ENCODE measurements at regions not wholly inside any gene's neighbourhood (a gene's known extent, or its start where the extent isn't known, plus 50 kb on each side); places are given as distances from the start of the nearest gene placed in this dataset.
A peak's percentile ranks its signal among the peaks of the same experiment; 100 is the strongest.

- no peak overlapping the region for H3K4me2 ChIP-seq (ENCODE audit: insufficient read depth, low read length)
- no peaks in the 10 kb centered on the region for H3K4me1 ChIP-seq (ENCODE audit: insufficient read depth, low read length)
- no peaks in the 10 kb centered on the region for H3K36me3 ChIP-seq (ENCODE audit: insufficient read depth, low read length)
- no peak overlapping the region for H2AFZ ChIP-seq (ENCODE audit: low read depth, low read length)
- H3K27ac ChIP-seq (ENCODE audit: low read length) = no peak overlapping the region
- H3K9ac ChIP-seq (ENCODE audit: low read depth, low read length) = no peak overlapping the region
- DNase-seq = no peak
- ATAC-seq (ENCODE audit: insufficient read depth, low read depth) = no peak
- H4K20me1 ChIP-seq (ENCODE audit: insufficient read depth, low read length) = no peaks in the 10 kb centered on the region
- no peaks in the 10 kb centered on the region for H3K9me3 ChIP-seq (ENCODE audit: insufficient read depth, low read length, severe bottlenecking)
- H3K79me2 ChIP-seq (ENCODE audit: insufficient read depth, low read length) = no peaks in the 10 kb centered on the region
- H3K27me3 ChIP-seq (ENCODE audit: insufficient read depth, low read length, poor library complexity) = peaks cover 2% of the 10 kb centered on the region
- TF ChIP-seq CTCF (IDR thresholded peaks at IDR 0.05; ENCODE audit: borderline replicate concordance, extremely low read depth, low read length, poor library complexity, severe bottlenecking) (no peak), EZH2 (IDR thresholded peaks at IDR 0.05; ENCODE audit: borderline replicate concordance, low read depth, low read length, severe bottlenecking) (no peak)
- H3K4me3 ChIP-seq (ENCODE audit: low read depth in 1 of 2, low read length in 2 of 2) = no peak overlapping the region
Observed at GRCh38 chr10:44033008-44033407, 351.9 kb downstream of the CXCL12 start.

DNA sequence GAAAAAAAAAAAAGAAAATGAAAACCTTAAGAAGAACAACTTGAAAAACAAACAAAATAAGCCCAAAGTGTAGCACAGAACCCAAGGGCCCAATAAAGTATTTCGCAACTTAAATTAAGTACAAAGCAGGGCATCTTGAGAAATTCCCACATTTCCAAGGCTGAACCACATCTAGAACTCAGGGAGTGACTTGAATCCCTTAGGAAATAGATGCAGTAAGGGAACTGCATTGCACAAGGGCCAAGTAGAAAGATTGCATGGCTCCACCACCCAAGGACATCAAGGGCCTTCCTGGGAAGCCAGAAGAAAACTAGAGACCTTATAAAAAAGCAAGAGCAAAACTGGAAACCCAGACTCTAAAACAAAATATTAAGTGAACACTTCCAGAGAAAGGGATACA, 352.7 kb downstream of the CXCL12 start:
- Histone ChIP-seq H3K9me3 (ENCODE audit: insufficient read depth, low read length, severe bottlenecking) (no peaks in the 10 kb centered on the region), H3K4me2 (ENCODE audit: insufficient read depth, low read length) (no peak overlapping the region), H3K4me1 (ENCODE audit: insufficient read depth, low read length) (no peaks in the 10 kb centered on the region), H3K36me3 (ENCODE audit: insufficient read depth, low read length) (no peaks in the 10 kb centered on the region), H3K4me3 (ENCODE audit: low read depth in 1 of 2, low read length in 2 of 2) (no peak overlapping the region), H4K20me1 (ENCODE audit: insufficient read depth, low read length) (no peaks in the 10 kb centered on the region), H3K79me2 (ENCODE audit: insufficient read depth, low read length) (no peaks in the 10 kb centered on the region), H3K27me3 (ENCODE audit: insufficient read depth, low read length, poor library complexity) (peaks cover 5% of the 10 kb centered on the region), H3K27ac (ENCODE audit: low read length) (no peak overlapping the region), H3K9ac (ENCODE audit: low read depth, low read length) (no peak overlapping the region), H2AFZ (ENCODE audit: low read depth, low read length) (no peak overlapping the region)
- TF ChIP-seq EZH2 (IDR thresholded peaks at IDR 0.05; ENCODE audit: borderline replicate concordance, low read depth, low read length, severe bottlenecking) (no peak), CTCF (IDR thresholded peaks at IDR 0.05; ENCODE audit: borderline replicate concordance, extremely low read depth, low read length, poor library complexity, severe bottlenecking) (no peak)
- ATAC-seq (ENCODE audit: insufficient read depth, low read depth) (no peak), DNase-seq (no peak)

DNA sequence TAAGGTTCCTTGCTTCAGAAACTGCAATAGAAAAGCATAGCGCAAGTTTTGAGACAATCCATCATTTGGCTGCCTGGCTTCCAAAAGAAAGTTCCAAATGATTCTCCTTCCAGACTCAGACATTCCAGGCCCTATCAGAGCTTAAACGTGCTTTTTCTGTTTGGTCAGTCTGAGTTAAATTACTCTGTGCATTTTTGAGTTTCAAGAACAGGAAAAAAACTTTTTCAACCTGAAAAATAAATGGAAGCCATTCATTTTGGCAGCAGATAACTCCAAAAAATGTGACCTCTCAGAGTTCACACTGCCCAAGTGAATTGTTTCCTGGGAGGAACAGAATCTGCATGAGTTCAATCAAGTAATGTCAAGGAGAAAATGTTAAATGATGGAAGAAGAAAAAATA, 354.2 kb downstream of the CXCL12 start:
- no peaks in the 10 kb centered on the region for H3K36me3 ChIP-seq (ENCODE audit: insufficient read depth, low read length)
- DNase-seq (no peak), ATAC-seq (ENCODE audit: insufficient read depth, low read depth) (no peak)
- H3K9me3 ChIP-seq (ENCODE audit: insufficient read depth, low read length, severe bottlenecking) = no peaks in the 10 kb centered on the region
- no peak overlapping the region for H3K4me2 ChIP-seq (ENCODE audit: insufficient read depth, low read length)
- no peak for TF ChIP-seq EZH2 (IDR thresholded peaks at IDR 0.05; ENCODE audit: borderline replicate concordance, low read depth, low read length, severe bottlenecking)
- no peak for TF ChIP-seq CTCF (IDR thresholded peaks at IDR 0.05; ENCODE audit: borderline replicate concordance, extremely low read depth, low read length, poor library complexity, severe bottlenecking)
- no peak overlapping the region for H2AFZ ChIP-seq (ENCODE audit: low read depth, low read length)
- no peaks in the 10 kb centered on the region for H3K4me1 ChIP-seq (ENCODE audit: insufficient read depth, low read length)
- no peak overlapping the region for H3K27ac ChIP-seq (ENCODE audit: low read length)
- peaks cover 5% of the 10 kb centered on the region for H3K27me3 ChIP-seq (ENCODE audit: insufficient read depth, low read length, poor library complexity)
- H3K79me2 ChIP-seq (ENCODE audit: insufficient read depth, low read length) = no peaks in the 10 kb centered on the region
- H4K20me1 ChIP-seq (ENCODE audit: insufficient read depth, low read length) = no peaks in the 10 kb centered on the region
- H3K9ac ChIP-seq (ENCODE audit: low read depth, low read length) = no peak overlapping the region
- H3K4me3 ChIP-seq (ENCODE audit: low read depth in 1 of 2, low read length in 2 of 2) = no peak overlapping the region

GRCh38 chr10:44030132-44030531, 354.8 kb downstream of the CXCL12 start:
- Histone ChIP-seq H3K9ac (ENCODE audit: low read depth, low read length) (no peak overlapping the region), H2AFZ (ENCODE audit: low read depth, low read length) (no peak overlapping the region), H3K4me1 (ENCODE audit: insufficient read depth, low read length) (no peaks in the 10 kb centered on the region), H3K9me3 (ENCODE audit: insufficient read depth, low read length, severe bottlenecking) (no peaks in the 10 kb centered on the region), H3K27ac (ENCODE audit: low read length) (no peak overlapping the region), H3K36me3 (ENCODE audit: insufficient read depth, low read length) (no peaks in the 10 kb centered on the region), H3K4me3 (ENCODE audit: low read depth in 1 of 2, low read length in 2 of 2) (no peak overlapping the region), H3K79me2 (ENCODE audit: insufficient read depth, low read length) (no peaks in the 10 kb centered on the region), H4K20me1 (ENCODE audit: insufficient read depth, low read length) (no peaks in the 10 kb centered on the region), H3K4me2 (ENCODE audit: insufficient read depth, low read length) (no peak overlapping the region), H3K27me3 (ENCODE audit: insufficient read depth, low read length, poor library complexity) (peaks cover 5% of the 10 kb centered on the region)
- no peak for ATAC-seq (ENCODE audit: insufficient read depth, low read depth)
- TF ChIP-seq EZH2 (IDR thresholded peaks at IDR 0.05; ENCODE audit: borderline replicate concordance, low read depth, low read length, severe bottlenecking) (no peak), CTCF (IDR thresholded peaks at IDR 0.05; ENCODE audit: borderline replicate concordance, extremely low read depth, low read length, poor library complexity, severe bottlenecking) (peak; percentile 30)
- DNase-seq = no peak
